A549 (cell line): ENCODE measurements at regions not wholly inside any gene's neighbourhood (a gene's known extent, or its start where the extent isn't known, plus 50 kb on each side); places are given as distances from the start of the nearest gene placed in this dataset.

Experiments
- ATAC-seq, 2 experiments: fragments of 200-7000 bp in 1 of 2; fragments of >200 bp in 1 of 2; cut with Nextera tagmentation in 1 of 2; cut with Tn5 transposase in 1 of 2; 3 replicates each; pipeline versions ENCODE4 v1.8.0 to v1.9.1; 2018 to 2020; ENCODE audit warnings: mild to moderate bottlenecking in 1 of 2, moderate library complexity in 1 of 2
- CTCF ChIA-PET: fragments of 300-600 bp; sonication (Branson Sonifier 250); formaldehyde crosslinking; extraction: SDS; loops from one replicate; lab custom pipeline; 2021; ENCODE audit warnings: antibody characterized with exemption, inconsistent platforms; lab: Yijun Ruan, JAX
- POLR2A ChIA-PET: fragments of 350-600 bp; formaldehyde crosslinking; extraction: SDS; loops from one replicate; lab custom pipeline; 2021; ENCODE audit warnings: antibody characterized with exemption, inconsistent platforms; lab: Yijun Ruan, JAX
- DNase-seq, 2 experiments: peaks; one replicate each; pipeline versions ENCODE4 v3.0.0 to v3.0.0-alpha.2; 2011 to 2016; ENCODE audit warnings: low read depth in 1 of 2, low spot score in 1 of 2
- FAIRE-seq: peaks from 2 replicates; lab custom pipeline; 2011; peaks lifted over from hg19 to GRCh38; lab: Jason Lieb, UNC
- H3K27ac ChIP-seq, 2 experiments: fragments of >200 bp; sonication (Bioruptor Twin); formaldehyde crosslinking; 3 replicates each; pipeline ENCODE4 v1.5.1; 2016 to 2017
- H3K4me1 ChIP-seq: fragments of >200 bp; sonication (Bioruptor Twin); formaldehyde crosslinking; 3 replicates; pipeline ENCODE4 v1.6.1; 2016
- H3K4me2 ChIP-seq: fragments of >200 bp; sonication (Bioruptor Twin); formaldehyde crosslinking; 3 replicates; pipeline ENCODE4 v1.6.1; 2016
- H3K4me3 ChIP-seq: fragments of >200 bp; sonication (Bioruptor Twin); formaldehyde crosslinking; 3 replicates; pipeline ENCODE4 v1.5.1; 2016
- H3K9me3 ChIP-seq: fragments of >200 bp; sonication (Bioruptor Twin); formaldehyde crosslinking; 3 replicates; pipeline ENCODE4 v1.6.1; 2016
- CTCF ChIP-seq: fragments of >200 bp; sonication (Bioruptor Twin); formaldehyde crosslinking; IDR thresholded peaks from 3 replicates; pipeline ENCODE4 v1.5.1; 2016
- E2F6 ChIP-seq: IDR thresholded peaks from 2 replicates; pipeline ENCODE4 v1.6.1; 2012; ENCODE audit warnings: low read depth, borderline replicate concordance
- EHMT2 ChIP-seq: fragments of 200-600 bp; sonication (generic); IDR thresholded peaks from 2 replicates; pipeline ENCODE4 v1.6.1; 2016; ENCODE audit warnings: antibody characterized with exemption, low read depth, mild to moderate bottlenecking, moderate library complexity
- ELK1 ChIP-seq: fragments of 150-350 bp; IDR thresholded peaks from 2 replicates; pipeline ENCODE4 v1.6.1; 2014; ENCODE audit warnings: low read depth, mild to moderate bottlenecking, low read length
- ESRRA ChIP-seq: fragments of 150-350 bp; IDR thresholded peaks from 2 replicates; pipeline ENCODE4 v1.6.1; 2014; ENCODE audit warnings: mild to moderate bottlenecking, low read length, borderline replicate concordance
- FOXS1 ChIP-seq: fragments of 250-450 bp; sonication (Bioruptor Pico); IDR thresholded peaks from 2 replicates; pipeline ENCODE4 v1.5.0; 2020; ENCODE audit warnings: mild to moderate bottlenecking, moderate library complexity
- GATA3 ChIP-seq: IDR thresholded peaks from 2 replicates; pipeline ENCODE4 v1.6.1; 2012; ENCODE audit warnings: borderline replicate concordance
- HDAC2 ChIP-seq: fragments of 200-600 bp; sonication (generic); IDR thresholded peaks from 2 replicates; pipeline ENCODE4 v1.6.1; 2016
- HEYL ChIP-seq: fragments of 250-450 bp; sonication (Bioruptor Pico); IDR thresholded peaks from 2 replicates; pipeline ENCODE4 v1.8.0; 2021; ENCODE audit warnings: mild to moderate bottlenecking, moderate library complexity
- HOXA7 ChIP-seq: fragments of 250-450 bp; sonication (Bioruptor Pico); IDR thresholded peaks from 2 replicates; pipeline ENCODE4 v1.5.0; 2020; ENCODE audit warnings: mild to moderate bottlenecking, moderate library complexity
- HOXB13 ChIP-seq: fragments of 250-450 bp; sonication (Bioruptor Pico); IDR thresholded peaks from 2 replicates; pipeline ENCODE4 v1.5.0; 2020; ENCODE audit warnings: low read depth, mild to moderate bottlenecking, moderate library complexity
- HOXB5 ChIP-seq: fragments of 250-450 bp; sonication (Bioruptor Pico); IDR thresholded peaks from 2 replicates; pipeline ENCODE4 v1.5.0; 2020; ENCODE audit warnings: mild to moderate bottlenecking, moderate library complexity
- JUN ChIP-seq, 2 experiments: fragments of >200 bp; sonication (Bioruptor Twin); formaldehyde crosslinking; IDR thresholded peaks; 2 replicates in 1 of 2; 3 replicates in 1 of 2; pipeline ENCODE4 v1.6.1; 2016 to 2017
- JUNB ChIP-seq: fragments of >200 bp; sonication (Bioruptor Twin); formaldehyde crosslinking; IDR thresholded peaks from 2 replicates; pipeline ENCODE4 v1.6.1; 2016
- KDM1A ChIP-seq: fragments of 200-600 bp; sonication (generic); IDR thresholded peaks from 2 replicates; pipeline ENCODE4 v1.6.1; 2016; ENCODE audit warnings: low read depth, mild to moderate bottlenecking
- KDM5A ChIP-seq: fragments of 200-600 bp; sonication (generic); IDR thresholded peaks from 2 replicates; pipeline ENCODE4 v1.6.1; 2016; ENCODE audit warnings: antibody characterized with exemption, mild to moderate bottlenecking
- MAZ ChIP-seq: fragments of 150-350 bp; IDR thresholded peaks from 2 replicates; pipeline ENCODE4 v1.6.1; 2014; ENCODE audit warnings: antibody characterized with exemption, low read depth, low read length, borderline replicate concordance
- MYC ChIP-seq: IDR thresholded peaks from 2 replicates; pipeline ENCODE4 v1.6.1; 2012; ENCODE audit warnings: mild to moderate bottlenecking, inconsistent platforms, low read length, improper control_type of control experiment, borderline replicate concordance
- NPAS2 ChIP-seq: fragments of 250-450 bp; sonication (Bioruptor Pico); IDR thresholded peaks from 2 replicates; pipeline ENCODE4 v1.8.0; 2022; ENCODE audit warnings: mild to moderate bottlenecking, moderate library complexity, borderline replicate concordance
- PHF8 ChIP-seq: fragments of 200-600 bp; sonication (generic); IDR thresholded peaks from 2 replicates; pipeline ENCODE4 v1.6.1; 2016; ENCODE audit warnings: low read depth, mild to moderate bottlenecking, antibody characterized with exemption, moderate library complexity, borderline replicate concordance
- POLR2A ChIP-seq: IDR thresholded peaks from 2 replicates; pipeline ENCODE4 v1.6.1; 2012; ENCODE audit warnings: mild to moderate bottlenecking, low read length
- RAD21 ChIP-seq, 2 experiments: fragments of >200 bp in 1 of 2; sonication (Bioruptor Twin) in 1 of 2; formaldehyde crosslinking in 1 of 2; IDR thresholded peaks in 1 of 2; conservative IDR thresholded peaks in 1 of 2; 2 replicates in 1 of 2; 3 replicates in 1 of 2; pipeline ENCODE4 v1.6.1; 2012 to 2018; ENCODE audit warnings: inconsistent platforms in 1 of 2
- RCOR1 ChIP-seq: fragments of 150-350 bp; IDR thresholded peaks from 2 replicates; pipeline ENCODE4 v1.6.1; 2014; ENCODE audit warnings: antibody characterized with exemption, low read length, low read depth
- RFX5 ChIP-seq: fragments of 450-650 bp; IDR thresholded peaks from 2 replicates; pipeline ENCODE4 v1.7.1; 2014; ENCODE audit warnings: antibody characterized with exemption, mild to moderate bottlenecking, moderate library complexity
- RNF2 ChIP-seq: fragments of 200-600 bp; sonication (generic); IDR thresholded peaks from 2 replicates; pipeline ENCODE4 v1.6.1; 2016; ENCODE audit warnings: low read depth, mild to moderate bottlenecking, antibody characterized with exemption, moderate library complexity, borderline replicate concordance
- SMC3 ChIP-seq: fragments of >200 bp; sonication (Bioruptor Twin); formaldehyde crosslinking; IDR thresholded peaks from 3 replicates; pipeline ENCODE4 v1.6.1; 2018; ENCODE audit warnings: inconsistent platforms
- USF2 ChIP-seq: fragments of 450-650 bp; IDR thresholded peaks from 2 replicates; pipeline ENCODE4 v1.6.1; 2014; ENCODE audit warnings: antibody characterized with exemption
- ZC3H11A ChIP-seq: fragments of 450-650 bp; IDR thresholded peaks from 2 replicates; pipeline ENCODE4 v1.6.1; 2014; ENCODE audit warnings: antibody characterized with exemption, mild to moderate bottlenecking
- ZFP36 ChIP-seq: fragments of 450-650 bp; IDR thresholded peaks from 2 replicates; pipeline ENCODE4 v1.6.1; 2014; ENCODE audit warnings: borderline replicate concordance; ENCODE audit not compliant: partially characterized antibody
- WGBS: methylation state at CpG from one replicate; pipeline ENCODE4 v1.1.6; 2017; ENCODE audit errors: missing lambda C conversion rate; 5-methylcytosine and 5-hydroxymethylcytosine counted together

- TF ChIP-seq JUN (IDR thresholded peaks at IDR 0.05) (no peak), GATA3 (no peak), PHF8 (no peak), SMC3 (no peak), RAD21 (conservative IDR thresholded peaks at IDR 0.05 in 1 of 2, IDR thresholded peaks at IDR 0.05 in 1 of 2) (no peak), JUNB (no peak), KDM5A (no peak), ZFP36 (no peak), POLR2A (no peak)
These were observed 166.6 kb upstream of the DKK2 start (continued) for GRCh38 chr4:107202744-107203143.

GRCh38 chr4:107197121-107197520 lies 161.0 kb upstream of the DKK2 start:
- DNase-seq (no peak), FAIRE-seq (no peak), ATAC-seq (no peak)
- CTCF ChIA-PET: no interaction called here
- TF ChIP-seq KDM5A (no peak), MYC (no peak), EHMT2 (no peak), POLR2A (no peak), HOXB13 (CRISPR knock-in tag) (no peak), RFX5 (no peak), NPAS2 (CRISPR knock-in tag) (no peak), ELK1 (no peak), E2F6 (no peak), RNF2 (no peak), JUNB (no peak), MAZ (no peak), ESRRA (no peak), ZFP36 (no peak), ZC3H11A (no peak), HOXB5 (CRISPR knock-in tag) (no peak)
- Histone ChIP-seq H3K4me3 (no peak overlapping the region), H3K9me3 (no peaks in the 10 kb centered on the region), H3K4me2 (no peak overlapping the region), H3K27ac (no peak overlapping the region), H3K4me1 (no peaks in the 10 kb centered on the region)
- POLR2A ChIA-PET: no interaction called here
- WGBS: 26% methylated on average over 4 of the region's 4 CpGs

GRCh38 chr4:107196312-107196711 lies 160.2 kb upstream of the DKK2 start:
- DNase-seq: no peak
- no peak for FAIRE-seq
- no peak overlapping the region for H3K4me3 ChIP-seq
- H3K9me3 ChIP-seq: no peaks in the 10 kb centered on the region
- no peak overlapping the region for H3K4me2 ChIP-seq
- no peaks in the 10 kb centered on the region for H3K4me1 ChIP-seq
- CTCF ChIA-PET: no interaction called here
- WGBS: 17% methylated on average over 2 of the region's 2 CpGs
- ATAC-seq: no peak
- no peak for TF ChIP-seq JUN (IDR thresholded peaks at IDR 0.05)
- no peak for TF ChIP-seq KDM1A
- no peak for TF ChIP-seq CTCF
- TF ChIP-seq USF2: no peak
- no peak for TF ChIP-seq HEYL (CRISPR knock-in tag)
- no peak for TF ChIP-seq HOXB13 (CRISPR knock-in tag)
- TF ChIP-seq MAZ: no peak
- no peak for TF ChIP-seq RCOR1
- TF ChIP-seq ESRRA: no peak
- TF ChIP-seq HDAC2: no peak
- no peak for TF ChIP-seq HOXA7
- TF ChIP-seq FOXS1 (CRISPR knock-in tag): no peak
- TF ChIP-seq, all 56 proteins: peak for 0
- POLR2A ChIA-PET: no interaction called here
- no peak overlapping the region for H3K27ac ChIP-seq
